OCI-LY1 (cell line): ENCODE measurements at regions not wholly inside any gene's neighbourhood (a gene's known extent, or its start where the extent isn't known, plus 50 kb on each side); places are given as distances from the start of the nearest gene placed in this dataset.
"Not testable (repeated sequence)": the region's sequence is repeated elsewhere in the genome, so short reads cannot be mapped to it uniquely, and the experiment has no call there.

ENCODE experiments used
- H2AFZ ChIP-seq: fragments of 200-600 bp; sonication (generic), shearing (Covaris generic); 2 replicates; pipeline ENCODE4 v1.6.0; 2014; ENCODE audit warnings: antibody characterized with exemption, mild to moderate bottlenecking, low read length
- H3F3A ChIP-seq: fragments of 200-600 bp; sonication (generic), shearing (Covaris generic); 2 replicates; pipeline ENCODE4 v1.6.0; 2014; ENCODE audit warnings: mild to moderate bottlenecking, antibody characterized with exemption, low read length, moderate library complexity; ENCODE audit not compliant: insufficient read depth
- H3K27ac ChIP-seq: fragments of 200-600 bp; sonication (generic); 2 replicates; pipeline ENCODE4 v1.5.1; 2014; ENCODE audit warnings: low read length, mixed run types, mild to moderate bottlenecking, low read depth; ENCODE audit not compliant: poor library complexity, severe bottlenecking
- H3K27me3 ChIP-seq: fragments of 200-600 bp; sonication (generic); 2 replicates; pipeline ENCODE4 v1.6.0; 2014; ENCODE audit warnings: antibody characterized with exemption, mild to moderate bottlenecking, low read length, moderate library complexity; ENCODE audit not compliant: insufficient read depth
- H3K36me3 ChIP-seq: fragments of 200-600 bp; sonication (generic); 2 replicates; pipeline ENCODE4 v1.6.1; 2014; ENCODE audit warnings: mild to moderate bottlenecking, antibody characterized with exemption, low read length, moderate library complexity, mixed read lengths; ENCODE audit not compliant: insufficient read depth
- H3K4me1 ChIP-seq: fragments of 200-600 bp; sonication (generic); 2 replicates; pipeline ENCODE4 v1.5.1; 2014; ENCODE audit warnings: mild to moderate bottlenecking, low read length, moderate library complexity; ENCODE audit not compliant: insufficient read depth, severe bottlenecking
- H3K4me2 ChIP-seq: fragments of 200-600 bp; sonication (generic), shearing (Covaris generic); 2 replicates; pipeline ENCODE4 v1.6.1; 2014; ENCODE audit warnings: low read length
- H3K4me3 ChIP-seq: fragments of 200-600 bp; sonication (generic); 2 replicates; pipeline ENCODE4 v1.5.1; 2014; ENCODE audit warnings: low read length, low read depth, mild to moderate bottlenecking, mixed read lengths; ENCODE audit not compliant: poor library complexity, severe bottlenecking
- H3K79me2 ChIP-seq: fragments of 200-600 bp; shearing (Covaris generic); 2 replicates; pipeline ENCODE4 v1.6.1; 2016; ENCODE audit warnings: mixed run types, low read length, mixed read lengths; ENCODE audit not compliant: insufficient read depth
- H3K9ac ChIP-seq: fragments of 200-600 bp; sonication (generic), shearing (Covaris generic); 2 replicates; pipeline ENCODE4 v1.6.1; 2014; ENCODE audit warnings: mild to moderate bottlenecking, low read length, mixed read lengths
- H3K9me2 ChIP-seq: fragments of 200-600 bp; sonication (generic), shearing (Covaris generic); 2 replicates; pipeline ENCODE4 v1.6.1; 2014; ENCODE audit warnings: low read depth, mild to moderate bottlenecking, low read length, mixed read lengths
- H3K9me3 ChIP-seq: fragments of 200-600 bp; shearing (Covaris generic); 2 replicates; pipeline ENCODE4 v1.6.1; 2014; ENCODE audit warnings: low read length, mixed read lengths
- H4K20me1 ChIP-seq: fragments of 200-600 bp; sonication (generic), shearing (Covaris generic); 2 replicates; pipeline ENCODE4 v1.6.0; 2016; ENCODE audit warnings: mild to moderate bottlenecking, low read length; ENCODE audit not compliant: insufficient read depth
- CTCF ChIP-seq: fragments of 200-600 bp; sonication (generic), shearing (Covaris generic); IDR thresholded peaks from 2 replicates; pipeline ENCODE4 v1.5.1; 2017; ENCODE audit warnings: mild to moderate bottlenecking, antibody characterized with exemption, low read length, moderate library complexity, mixed read lengths
- EZH2 ChIP-seq: fragments of 200-600 bp; sonication (generic), shearing (Covaris generic); IDR thresholded peaks from 2 replicates; pipeline ENCODE4 v1.8.0; 2017; ENCODE audit warnings: borderline replicate concordance, mixed run types, mild to moderate bottlenecking, antibody characterized with exemption, low read length, moderate library complexity, mixed read lengths

GRCh38 chr1:201732351-201732750 is 96.6 kb upstream of the IPO9 start:
- Histone ChIP-seq H3K9me3 (no peaks in the 10 kb centered on the region), H3K4me1 (peaks cover 9% of the 10 kb centered on the region), H2AFZ (no peak overlapping the region), H3K79me2 (no peaks in the 10 kb centered on the region), H3F3A (no peaks in the 10 kb centered on the region), H3K27ac (no peak overlapping the region), H3K36me3 (no peaks in the 10 kb centered on the region), H3K27me3 (no peaks in the 10 kb centered on the region), H3K9me2 (no peaks in the 10 kb centered on the region), H3K9ac (no peak overlapping the region), H4K20me1 (no peaks in the 10 kb centered on the region), H3K4me3 (no peak overlapping the region), H3K4me2 (no peak overlapping the region)
- TF ChIP-seq CTCF = no peak
- TF ChIP-seq EZH2 = no peak

GRCh38 chr1:201734221-201734620 is 94.7 kb upstream of the IPO9 start:
- not testable (repeated sequence) for H3K9me3 ChIP-seq, H2AFZ ChIP-seq, H3K4me3 ChIP-seq, H3K79me2 ChIP-seq, H3K4me2 ChIP-seq, H4K20me1 ChIP-seq, H3K9me2 ChIP-seq, H3K9ac ChIP-seq, H3K36me3 ChIP-seq, H3F3A ChIP-seq, H3K27ac ChIP-seq, H3K27me3 ChIP-seq
- peaks cover 12% of the 10 kb centered on the region for H3K4me1 ChIP-seq

- Histone ChIP-seq H3K79me2 (no peaks in the 10 kb centered on the region), H3K9me3 (no peaks in the 10 kb centered on the region), H3K9ac (no peak overlapping the region), H3K36me3 (no peaks in the 10 kb centered on the region), H4K20me1 (no peaks in the 10 kb centered on the region), H3K4me3 (no peak overlapping the region), H3F3A (no peaks in the 10 kb centered on the region), H3K4me1 (peaks cover 16% of the 10 kb centered on the region), H3K27me3 (no peaks in the 10 kb centered on the region; the same call in 1 of the 2 replicates), H3K4me2 (no peak overlapping the region), H3K27ac (no peak overlapping the region), H3K9me2 (no peaks in the 10 kb centered on the region), H2AFZ (no peak overlapping the region)
- TF ChIP-seq CTCF (no peak), EZH2 (no peak)
Observed at GRCh38 chr1:201734786-201735185, 94.2 kb upstream of the IPO9 start.

GRCh38 chr1:201736707-201737320 is 92.1 kb upstream of the IPO9 start:
- no peak overlapping the region for H3K9ac ChIP-seq

More at GRCh38 chr1:201736707-201737320, 92.1 kb upstream of the IPO9 start:
- no peaks in the 10 kb centered on the region for H3F3A ChIP-seq
- no peaks in the 10 kb centered on the region for H4K20me1 ChIP-seq
- no peak overlapping the region for H2AFZ ChIP-seq
- peaks cover 24% of the 10 kb centered on the region for H3K4me1 ChIP-seq
- no peak overlapping the region for H3K4me3 ChIP-seq
- H3K9me2 ChIP-seq = no peaks in the 10 kb centered on the region
- TF ChIP-seq CTCF = no peak
- no peak for TF ChIP-seq EZH2
- no peaks in the 10 kb centered on the region for H3K36me3 ChIP-seq
- H3K9me3 ChIP-seq = no peaks in the 10 kb centered on the region
- no peaks in the 10 kb centered on the region; the same call in 1 of the 2 replicates for H3K27me3 ChIP-seq
- H3K79me2 ChIP-seq = no peaks in the 10 kb centered on the region
- no peak overlapping the region for H3K27ac ChIP-seq
- no peak overlapping the region for H3K4me2 ChIP-seq
